IPS DF 4.7 (cell line): ENCODE measurements at regions not wholly inside any gene's neighbourhood (a gene's known extent, or its start where the extent isn't known, plus 50 kb on each side); places are given as distances from the start of the nearest gene placed in this dataset.
"Not testable (repeated sequence)": the region's sequence is repeated elsewhere in the genome, so short reads cannot be mapped to it uniquely, and the experiment has no call there.

Experiments used
- DNase-seq: peaks from one replicate; pipeline ENCODE4 v3.0.0-alpha.2; 2013; ENCODE audit warnings: low spot score; ENCODE audit errors: extremely low read depth

DNA sequence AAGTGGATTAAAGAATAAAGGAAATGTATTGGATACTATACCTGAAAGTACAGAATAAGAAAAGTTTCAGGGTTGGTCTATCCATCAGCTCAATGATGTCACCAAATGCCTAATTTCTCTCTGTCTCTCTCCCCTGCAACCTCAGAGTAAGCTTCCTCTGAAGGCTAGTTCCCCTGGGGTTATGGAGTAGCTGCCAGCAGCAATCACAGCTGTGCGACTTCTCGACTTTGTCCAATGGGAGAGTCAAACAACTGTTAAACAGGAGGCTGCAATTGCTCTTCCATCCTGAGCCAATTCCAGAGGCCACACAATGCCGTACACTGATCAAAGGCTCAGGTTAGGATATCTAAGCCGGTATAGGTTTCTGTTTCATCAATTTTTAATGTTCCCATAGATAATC lies 95.3 kb upstream of the FANCL start:
- no peak for DNase-seq

- DNase-seq: no peak
These were observed 93.3 kb upstream of the FANCL start for GRCh38 chr2:58334414-58334813.

DNA sequence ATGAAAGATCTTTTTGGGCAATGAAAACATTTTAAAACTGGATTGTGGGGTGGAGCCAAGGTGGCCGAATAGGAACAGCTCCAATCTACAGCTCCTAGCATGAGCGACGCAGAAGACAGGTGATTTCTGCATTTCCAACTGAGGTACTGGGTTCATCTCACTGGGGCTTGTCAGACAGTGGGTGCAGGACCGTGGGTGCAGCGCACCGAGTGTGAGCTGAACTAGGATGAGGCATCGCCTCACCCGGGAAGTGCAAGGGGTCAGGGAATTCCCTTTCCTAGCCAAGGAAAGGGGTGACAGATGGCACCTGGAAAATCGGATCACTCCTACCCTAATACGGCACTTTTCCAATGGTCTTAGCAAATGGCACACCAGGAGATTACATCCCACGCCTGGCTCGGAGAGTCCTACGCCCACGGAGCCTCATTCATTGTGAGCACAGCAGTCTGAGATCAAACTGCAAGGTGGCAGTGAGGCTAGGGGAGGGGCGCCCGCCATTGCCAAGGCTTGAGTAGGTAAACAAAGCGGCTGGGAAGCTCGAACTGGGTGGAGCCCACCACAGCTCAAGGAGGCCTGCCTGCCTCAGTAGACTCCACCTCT lies 84.3 kb upstream of the FANCL start:
- DNase-seq: not testable (repeated sequence)

GRCh38 chr2:58319481-58319880 lies 78.4 kb upstream of the FANCL start:
- DNase-seq: no peak

DNA sequence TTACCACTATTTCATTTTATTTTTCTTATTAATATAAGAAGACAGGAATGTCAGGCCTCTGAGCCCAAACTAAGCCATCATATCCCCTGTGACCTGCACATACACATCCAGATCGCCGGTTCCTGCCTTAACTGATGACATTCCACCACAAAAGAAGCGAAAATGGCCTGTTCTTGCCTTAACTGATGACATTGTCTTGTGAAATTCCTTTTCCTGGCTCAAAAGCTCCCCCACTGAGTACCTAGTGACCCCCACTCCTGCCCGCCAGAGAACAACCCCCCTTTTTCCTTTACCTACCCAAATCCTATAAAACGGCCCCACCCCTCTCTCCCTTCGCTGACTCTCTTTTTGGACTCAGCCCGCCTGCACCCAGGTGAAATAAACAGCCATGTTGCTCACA lies 77.8 kb upstream of the FANCL start:
- DNase-seq: not testable (repeated sequence)

DNA sequence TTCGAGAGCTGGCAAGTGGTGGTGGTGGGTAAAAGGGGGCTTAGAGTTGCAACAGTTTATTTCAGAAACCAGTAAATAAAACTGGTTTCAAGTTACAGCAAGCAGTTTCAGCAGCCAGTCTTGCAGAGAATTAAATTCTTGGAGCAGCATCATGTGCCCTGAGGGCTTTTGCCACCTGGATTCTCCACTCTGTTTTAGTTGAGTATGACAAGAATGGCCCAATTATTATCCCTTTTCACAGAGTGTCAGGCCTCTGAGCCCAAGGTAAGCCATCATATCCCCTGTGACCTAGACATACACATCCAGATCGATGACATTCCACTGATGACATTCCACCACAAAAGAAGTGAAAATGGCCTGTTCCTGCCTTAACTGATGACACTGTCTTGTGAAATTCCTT lies 72.8 kb upstream of the FANCL start:
- no peak for DNase-seq

- no peak for DNase-seq
These were observed 67.3 kb upstream of the FANCL start for GRCh38 chr2:58308435-58308834.

- DNase-seq: no peak
These were observed 63.7 kb upstream of the FANCL start for GRCh38 chr2:58304843-58305242.

GRCh38 chr2:58299123-58299522 lies 58.0 kb upstream of the FANCL start:
- DNase-seq: no peak

DNA sequence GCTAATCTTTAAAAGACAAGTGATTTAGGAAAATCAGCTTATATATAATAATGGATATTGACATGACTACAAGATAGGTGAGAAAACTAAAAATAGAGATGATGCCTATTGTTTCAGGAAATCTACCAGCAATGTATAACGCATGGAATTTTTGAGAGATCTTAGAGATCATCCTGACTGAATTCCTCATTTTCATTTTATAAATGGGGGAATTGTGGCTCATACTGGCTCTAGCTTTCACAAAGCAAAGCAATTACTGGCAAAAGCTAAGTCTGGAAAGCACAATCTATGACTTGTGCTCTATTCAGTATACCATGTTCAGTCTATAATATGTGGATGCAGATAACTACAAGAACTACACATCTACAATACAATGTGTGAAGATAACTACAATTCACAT lies 51.9 kb upstream of the FANCL start:
- no peak for DNase-seq

DNA sequence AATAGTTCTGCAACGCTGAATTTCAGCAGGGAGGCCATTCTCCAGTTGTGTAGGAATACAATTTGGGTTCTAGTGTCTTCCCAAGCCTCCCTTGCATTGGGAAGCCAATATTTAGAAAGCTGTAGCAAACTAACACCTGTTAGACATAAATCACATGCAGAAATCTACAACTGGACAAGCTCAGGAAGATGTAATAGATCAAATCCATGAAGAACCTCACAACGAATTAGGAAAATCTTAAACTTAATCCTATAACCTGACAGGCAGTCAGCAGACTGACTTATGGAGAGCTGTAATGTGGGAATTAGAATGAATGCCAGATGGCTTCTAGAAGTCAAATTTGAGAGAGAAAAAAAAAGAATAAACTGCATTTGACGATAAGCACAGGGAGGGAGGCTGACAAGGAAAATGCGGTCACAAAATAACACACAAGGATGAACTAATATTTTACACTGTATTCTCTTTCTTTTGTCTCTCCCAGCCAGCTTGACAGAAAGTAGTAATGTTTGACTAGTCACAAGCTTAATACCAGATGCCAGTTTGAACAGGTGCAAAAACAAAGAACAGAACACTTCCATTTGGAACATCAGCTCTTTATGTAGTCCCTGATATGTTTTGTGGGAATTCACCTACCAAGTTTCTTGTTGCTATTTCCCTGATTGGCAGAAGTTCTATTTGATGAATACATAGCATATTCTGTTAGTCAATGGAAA lies 50.8 kb upstream of the FANCL start:
- DNase-seq: no peak
